ENCODE measurements at regions not wholly inside any gene's neighbourhood (a gene's known extent, or its start where the extent isn't known, plus 50 kb on each side); places are given as distances from the start of the nearest gene placed in this dataset.

DNA sequence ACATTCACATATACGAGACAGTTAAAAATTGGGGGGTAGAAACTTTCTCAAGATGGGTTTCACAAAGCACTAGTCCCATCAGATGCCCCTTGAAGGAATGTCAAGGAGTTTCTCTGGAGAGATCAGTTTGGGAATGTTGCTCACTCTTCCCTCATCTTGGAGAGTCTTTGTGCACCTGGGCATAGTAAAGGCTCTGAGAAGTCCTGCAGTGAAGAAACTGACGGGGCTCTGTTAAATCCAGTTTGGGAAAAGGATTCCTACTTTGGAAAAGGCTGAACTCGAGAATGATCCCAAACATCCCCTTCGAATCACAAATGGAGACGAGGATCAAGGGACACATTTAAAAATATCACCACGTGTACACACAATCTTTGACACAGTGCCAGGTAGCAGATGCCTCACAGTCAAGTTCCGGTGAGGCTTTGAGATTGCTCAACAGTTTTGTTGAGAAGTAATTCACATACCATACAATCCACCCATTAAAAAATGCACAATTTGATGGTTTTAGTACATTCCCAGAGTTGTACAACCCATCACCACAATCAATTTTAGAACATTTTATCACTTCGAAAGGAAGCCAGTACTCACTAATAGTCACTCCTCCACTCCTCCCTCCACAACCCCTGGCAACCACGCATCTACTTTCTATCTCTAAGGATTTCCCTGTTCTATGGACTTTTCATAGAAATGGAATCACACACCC lies 203.4 kb upstream of the FOXF1 start:
- TF ChIP-seq POLR2AphosphoS5 (IDR thresholded peaks at IDR 0.05; ENCODE audit: low read depth, low read length) (no peak), TAF1 (IDR thresholded peaks at IDR 0.05; ENCODE audit: low read depth, low read length) (no peak), POLR2A (IDR thresholded peaks at IDR 0.05; ENCODE audit: low read depth, low read length) (no peak), PAX5 (IDR thresholded peaks at IDR 0.05; ENCODE audit: insufficient read depth, low read length, severe bottlenecking) (no peak)
